NCI-H1694 (cell line): ENCODE measurements at regions not wholly inside any gene's neighbourhood (a gene's known extent, or its start where the extent isn't known, plus 50 kb on each side); places are given as distances from the start of the nearest gene placed in this dataset.
A peak's percentile ranks its signal among the peaks of the same experiment; 100 is the strongest.

ENCODE experiments used
- DNase-seq: peaks from one replicate; lab custom pipeline; 2025; lab: John Stamatoyannopoulos, UW

DNA sequence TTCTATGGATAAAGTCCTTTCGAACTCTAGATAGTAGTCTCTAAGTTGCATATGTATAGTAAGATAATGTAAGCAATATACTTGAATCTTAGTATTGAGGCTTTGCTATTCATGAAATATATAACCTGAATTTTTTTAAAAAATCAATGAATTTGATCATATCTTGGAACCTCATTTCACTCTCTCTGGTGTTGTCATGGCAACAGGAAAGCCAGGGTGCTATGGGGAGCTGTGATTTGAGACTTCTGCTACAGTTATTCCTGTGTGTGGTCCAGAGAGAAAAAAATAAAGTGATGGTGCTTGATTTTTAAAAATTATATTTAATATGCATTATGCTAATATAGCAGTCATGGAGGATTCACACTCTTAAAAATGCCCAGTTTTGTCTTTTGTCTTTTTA is 508.0 kb downstream of the SNAPC1 start:
- no peak for DNase-seq

GRCh38 chr14:62280366-62280765 is 518.1 kb downstream of the SNAPC1 start:
- no peak for DNase-seq

- DNase-seq, result no peak
Observed at GRCh38 chr14:62283837-62284236, 521.6 kb downstream of the SNAPC1 start.

- no peak for DNase-seq
Observed at GRCh38 chr14:62289471-62289870, 527.3 kb downstream of the SNAPC1 start.

- DNase-seq, result no peak
Observed at GRCh38 chr14:62301080-62301479, 538.9 kb downstream of the SNAPC1 start.

- DNase-seq, result no peak
Observed at GRCh38 chr14:62301911-62302310, 539.7 kb downstream of the SNAPC1 start.

- DNase-seq, result no peak
Observed at GRCh38 chr14:62303437-62303836, 541.2 kb downstream of the SNAPC1 start.

- DNase-seq, result no peak
Observed at GRCh38 chr14:62304257-62304656, 542.0 kb downstream of the SNAPC1 start.

GRCh38 chr14:62307844-62308243 is 545.6 kb downstream of the SNAPC1 start:
- no peak for DNase-seq

- DNase-seq, result no peak
Observed at GRCh38 chr14:62308316-62308715, 546.1 kb downstream of the SNAPC1 start.

GRCh38 chr14:62308891-62309290 is 546.7 kb downstream of the SNAPC1 start:
- no peak for DNase-seq

- DNase-seq, result no peak
Observed at GRCh38 chr14:62313212-62313611, 551.0 kb downstream of the SNAPC1 start.

DNA sequence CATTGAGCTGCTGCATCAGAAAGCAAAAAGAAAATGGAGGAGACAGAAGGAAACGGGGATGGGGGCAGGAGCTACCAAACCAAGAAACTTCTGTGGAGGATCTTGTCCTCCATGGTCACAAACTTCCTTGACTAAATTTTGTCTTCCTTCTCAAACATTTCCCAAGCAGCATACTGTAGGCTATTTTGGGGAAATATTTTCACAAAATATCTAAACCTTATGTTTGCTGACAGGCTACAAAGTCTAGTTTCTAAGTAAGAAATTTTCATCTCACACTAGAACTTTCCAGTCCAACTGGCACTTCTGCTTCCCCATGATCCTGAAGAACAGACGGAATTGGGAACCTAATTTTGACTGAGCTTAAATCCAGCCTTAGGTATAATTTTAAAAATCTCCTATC is 552.0 kb downstream of the SNAPC1 start:
- no peak for DNase-seq

DNA sequence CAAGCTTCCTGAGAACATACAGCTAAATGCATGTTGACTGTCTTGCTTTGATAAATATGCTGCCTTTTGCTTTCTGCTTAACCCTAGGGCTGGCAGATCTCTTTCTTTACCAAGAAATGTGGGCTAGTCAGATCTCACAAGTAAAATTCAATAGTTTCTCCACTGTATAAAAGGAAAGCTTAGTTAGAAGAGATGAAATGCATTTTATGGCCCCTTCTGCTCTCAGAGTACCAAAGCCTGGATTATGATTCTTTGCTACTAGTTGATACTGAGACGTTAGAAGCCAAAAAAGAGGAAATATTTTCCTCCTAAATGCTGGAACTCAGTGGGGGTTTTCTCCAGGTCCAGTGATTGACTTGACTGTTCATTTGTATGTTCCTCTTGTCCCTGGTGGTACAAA is 552.7 kb downstream of the SNAPC1 start:
- DNase-seq, result no peak

- DNase-seq, result no peak
Observed at GRCh38 chr14:62315631-62316030, 553.4 kb downstream of the SNAPC1 start.

DNA sequence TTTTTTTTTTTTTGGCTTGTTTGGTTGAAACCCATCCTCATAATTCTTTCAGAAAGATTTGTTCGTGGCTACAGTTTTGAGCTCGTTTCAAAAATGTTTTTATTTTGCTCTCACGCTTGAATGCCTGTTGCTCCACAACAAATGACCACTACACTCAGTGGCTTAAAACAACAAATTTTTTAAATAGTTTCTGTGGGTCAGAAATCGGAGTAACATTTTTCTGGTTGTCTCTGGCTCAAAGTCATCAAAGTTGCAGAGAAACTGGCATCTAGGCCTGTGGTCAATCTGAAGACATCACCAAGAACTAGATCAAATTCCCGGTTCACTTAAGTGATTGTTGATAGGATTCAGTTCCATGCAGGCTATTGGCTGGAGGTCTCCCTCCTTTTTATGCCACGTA is 560.0 kb downstream of the SNAPC1 start:
- no peak for DNase-seq

GRCh38 chr14:62329427-62329826 is 567.2 kb downstream of the SNAPC1 start:
- no peak for DNase-seq

GRCh38 chr14:62347562-62348011 is 585.4 kb downstream of the SNAPC1 start:
- peak; percentile 48 for DNase-seq

- DNase-seq, result no peak
Observed at GRCh38 chr14:62357362-62357761, 595.1 kb downstream of the SNAPC1 start.

- no peak for DNase-seq
Observed at GRCh38 chr14:62364161-62364560, 601.9 kb downstream of the SNAPC1 start.

DNA sequence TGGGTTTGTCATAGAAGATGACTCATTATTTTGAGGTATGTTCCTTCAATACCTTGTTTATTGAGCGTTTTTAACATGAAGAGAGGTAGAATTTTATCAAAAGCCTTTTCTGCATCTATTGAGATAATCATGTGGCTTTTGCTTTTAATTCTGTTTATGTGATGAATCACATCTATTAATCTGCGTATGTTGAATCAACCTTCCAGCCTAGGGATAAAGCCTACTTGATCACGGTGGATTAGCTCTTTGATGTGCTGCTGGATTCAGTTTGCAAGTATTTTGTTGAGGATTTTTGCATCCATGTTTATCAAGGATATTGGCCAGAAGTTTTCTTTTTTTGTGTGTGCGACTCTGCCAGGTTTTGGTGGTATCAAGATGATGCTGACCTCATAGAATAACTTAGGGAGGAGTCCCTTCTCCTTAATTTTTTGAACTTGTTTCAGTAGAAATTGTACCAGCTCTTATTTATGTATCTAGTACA is 602.6 kb downstream of the SNAPC1 start:
- no peak for DNase-seq

GRCh38 chr14:62369919-62370560 is 607.8 kb downstream of the SNAPC1 start:
- DNase-seq, result peak; percentile 79

- DNase-seq, result no peak
Observed at GRCh38 chr14:62373944-62374343, 611.7 kb downstream of the SNAPC1 start.

DNA sequence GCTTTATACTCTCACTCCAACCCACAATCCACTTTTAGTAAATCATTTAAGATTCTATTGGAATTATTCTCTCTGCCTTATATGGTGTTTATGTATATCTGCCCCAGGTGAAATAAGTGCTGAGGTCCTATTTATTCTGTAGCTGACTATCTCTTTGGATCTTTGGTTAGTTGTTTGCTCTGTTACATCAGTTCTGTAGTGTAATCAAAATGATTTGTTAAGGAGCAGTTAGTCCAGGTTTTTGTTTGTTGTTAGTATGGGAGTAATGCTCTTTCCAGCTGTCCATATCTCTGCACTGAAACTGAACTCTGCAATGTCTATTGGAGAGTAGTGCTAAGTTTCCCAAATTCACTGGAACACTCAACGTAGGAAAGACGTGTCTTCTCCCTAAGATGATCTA is 615.8 kb downstream of the SNAPC1 start:
- DNase-seq, result no peak
